GM12875 (cell line): ENCODE measurements at regions not wholly inside any gene's neighbourhood (a gene's known extent, or its start where the extent isn't known, plus 50 kb on each side); places are given as distances from the start of the nearest gene placed in this dataset.

Experiments used
- H3K4me3 ChIP-seq: one replicate; pipeline ENCODE4 v1.5.1; 2011; ENCODE audit warnings: low read depth, low read length, control low read depth
- TF ChIP-seq, protein P1 (sequence below): IDR thresholded peaks from 2 replicates; pipeline ENCODE4 v1.5.1; 2011; ENCODE audit warnings: low read depth, mild to moderate bottlenecking, control low read depth, inconsistent platforms, low read length, moderate library complexity, borderline replicate concordance; ENCODE audit not compliant: insufficient read depth

- no peak overlapping the region for H3K4me3 ChIP-seq
- TF ChIP-seq, protein P1, sequence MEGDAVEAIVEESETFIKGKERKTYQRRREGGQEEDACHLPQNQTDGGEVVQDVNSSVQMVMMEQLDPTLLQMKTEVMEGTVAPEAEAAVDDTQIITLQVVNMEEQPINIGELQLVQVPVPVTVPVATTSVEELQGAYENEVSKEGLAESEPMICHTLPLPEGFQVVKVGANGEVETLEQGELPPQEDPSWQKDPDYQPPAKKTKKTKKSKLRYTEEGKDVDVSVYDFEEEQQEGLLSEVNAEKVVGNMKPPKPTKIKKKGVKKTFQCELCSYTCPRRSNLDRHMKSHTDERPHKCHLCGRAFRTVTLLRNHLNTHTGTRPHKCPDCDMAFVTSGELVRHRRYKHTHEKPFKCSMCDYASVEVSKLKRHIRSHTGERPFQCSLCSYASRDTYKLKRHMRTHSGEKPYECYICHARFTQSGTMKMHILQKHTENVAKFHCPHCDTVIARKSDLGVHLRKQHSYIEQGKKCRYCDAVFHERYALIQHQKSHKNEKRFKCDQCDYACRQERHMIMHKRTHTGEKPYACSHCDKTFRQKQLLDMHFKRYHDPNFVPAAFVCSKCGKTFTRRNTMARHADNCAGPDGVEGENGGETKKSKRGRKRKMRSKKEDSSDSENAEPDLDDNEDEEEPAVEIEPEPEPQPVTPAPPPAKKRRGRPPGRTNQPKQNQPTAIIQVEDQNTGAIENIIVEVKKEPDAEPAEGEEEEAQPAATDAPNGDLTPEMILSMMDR, result no peak
These were observed 786.2 kb downstream of the C6orf118 start for GRCh38 chr6:164523087-164523654.

DNA sequence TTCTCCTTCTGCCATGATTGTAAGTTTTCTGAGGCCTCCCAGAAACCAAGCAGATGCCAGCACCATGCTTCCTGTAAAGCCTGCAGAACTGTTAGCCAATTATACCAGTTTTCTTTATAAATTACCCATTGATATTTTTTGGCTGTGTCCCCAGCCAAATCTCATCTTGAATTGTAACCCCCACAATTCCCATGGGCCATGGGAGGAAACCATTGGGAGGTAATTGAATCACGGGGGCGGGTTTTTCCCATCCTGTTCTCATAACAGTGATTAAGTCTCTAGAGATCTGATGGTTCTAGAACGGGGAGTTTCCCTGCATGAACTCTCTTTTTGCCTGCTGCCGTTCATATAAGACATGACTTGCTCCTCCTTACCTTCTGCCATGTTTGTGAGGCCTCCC lies 788.5 kb downstream of the C6orf118 start:
- H3K4me3 ChIP-seq, result no peak overlapping the region
- TF ChIP-seq, protein P1, result no peak

DNA sequence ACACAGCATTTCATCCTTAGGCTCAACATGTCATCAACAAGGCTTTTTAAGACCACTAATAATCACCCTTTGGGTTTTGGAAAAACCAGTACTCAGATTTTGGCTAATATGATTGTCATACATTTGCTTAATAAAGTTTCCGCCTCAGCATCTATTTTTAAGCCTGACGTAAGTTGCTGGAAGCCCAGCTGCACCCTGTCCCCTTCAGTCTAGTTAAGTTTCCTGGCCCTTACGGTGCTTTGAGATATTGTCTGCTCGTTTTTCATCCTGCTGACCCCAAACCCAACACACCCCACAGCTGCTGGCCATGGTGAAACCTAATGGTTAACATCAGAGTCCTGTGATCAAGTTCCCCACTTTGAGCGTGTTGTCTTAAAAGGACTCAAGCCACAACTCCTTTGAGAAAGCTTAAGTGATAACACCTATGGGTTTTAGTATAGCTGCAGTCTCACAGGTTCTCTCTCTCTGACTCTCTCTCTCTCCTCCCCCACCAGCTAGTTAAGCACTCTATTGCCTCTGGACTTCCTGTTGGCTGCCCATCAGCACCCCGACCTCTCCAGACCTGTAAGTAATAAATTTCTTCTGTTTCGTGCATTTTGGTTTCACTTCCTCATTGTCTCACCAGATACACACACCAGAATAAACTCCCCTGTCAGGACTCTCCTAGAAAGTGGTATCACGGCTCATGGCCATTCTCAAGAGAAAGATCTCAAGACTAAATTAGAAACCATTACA lies 802.0 kb downstream of the C6orf118 start:
- TF ChIP-seq, protein P1, result no peak
- no peak overlapping the region for H3K4me3 ChIP-seq

- H3K4me3 ChIP-seq, result no peak overlapping the region
- TF ChIP-seq, protein P1, result no peak
These were observed 804.0 kb downstream of the C6orf118 start for GRCh38 chr6:164505425-164505824.

DNA sequence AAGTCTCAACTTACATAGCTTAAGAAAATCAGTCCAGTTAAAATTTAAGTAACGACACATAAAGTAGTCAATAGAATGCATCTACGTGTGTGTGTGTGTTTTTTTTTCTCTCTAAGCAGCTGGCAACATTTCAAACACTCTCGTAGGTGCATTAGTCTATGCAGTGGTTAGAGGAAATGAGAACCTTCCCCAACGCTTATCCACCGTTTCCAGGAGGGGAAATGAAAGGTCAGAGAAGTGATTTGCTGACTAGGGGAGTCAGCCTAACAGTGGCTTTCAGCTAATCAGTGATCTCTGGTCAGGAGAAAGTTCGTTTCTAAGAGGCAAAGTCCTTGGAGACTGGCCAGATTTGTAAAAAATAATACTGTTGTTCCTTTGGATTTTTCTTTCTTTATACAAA lies 806.6 kb downstream of the C6orf118 start:
- TF ChIP-seq, protein P1, result no peak
- no peak overlapping the region for H3K4me3 ChIP-seq

GRCh38 chr6:164495882-164496495 lies 813.4 kb downstream of the C6orf118 start:
- no peak overlapping the region for H3K4me3 ChIP-seq
- TF ChIP-seq, protein P1, result no peak

DNA sequence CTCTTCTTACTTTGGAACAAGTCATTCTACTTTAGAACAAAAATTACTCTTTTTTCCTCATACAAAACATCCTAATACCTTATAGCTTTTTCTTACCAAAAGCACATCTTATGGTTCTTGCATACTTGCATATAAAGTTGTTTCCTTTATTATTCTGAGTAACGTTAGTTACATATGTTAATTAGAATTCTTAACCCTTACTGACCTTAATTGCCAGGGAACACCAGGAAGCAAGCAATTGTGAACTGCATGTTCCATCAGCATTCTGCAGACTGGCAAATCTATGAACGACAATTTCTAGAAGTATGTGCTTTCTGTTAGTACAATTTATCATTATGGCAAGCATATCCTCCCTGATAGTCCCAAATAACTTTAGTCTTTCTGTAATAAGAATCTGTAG lies 831.0 kb downstream of the C6orf118 start:
- TF ChIP-seq, protein P1, result no peak

More for the DNA sequence above, 831.0 kb downstream of the C6orf118 start:
- H3K4me3 ChIP-seq, result no peak overlapping the region
